ENCODE measurements at regions not wholly inside any gene's neighbourhood (a gene's known extent, or its start where the extent isn't known, plus 50 kb on each side); places are given as distances from the start of the nearest gene placed in this dataset.

- no peak for ATAC-seq
- DNase-seq: no peak
- intact Hi-C loops (cut with DNase I, micrococcal nuclease): no loop called here
Observed at GRCh38 chr5:61905613-61906012, 400.4 kb upstream of the KIF2A start.

- DNase-seq: no peak
- intact Hi-C loops (cut with DNase I, micrococcal nuclease): no loop called here
- ATAC-seq: no peak
Observed at GRCh38 chr5:61906820-61907219, 399.2 kb upstream of the KIF2A start.

GRCh38 chr5:61907995-61908394, 398.0 kb upstream of the KIF2A start:
- intact Hi-C loops (cut with DNase I, micrococcal nuclease): no loop called here
- DNase-seq (no peak), ATAC-seq (no peak)

GRCh38 chr5:61910771-61911170, 395.2 kb upstream of the KIF2A start:
- ATAC-seq: no peak
- DNase-seq: no peak
- intact Hi-C loops (cut with DNase I, micrococcal nuclease): no loop called here

- intact Hi-C loops (cut with DNase I, micrococcal nuclease): no loop called here
- DNase-seq: no peak
- ATAC-seq: no peak
Observed at GRCh38 chr5:61912559-61912958, 393.4 kb upstream of the KIF2A start.

GRCh38 chr5:61915646-61916045, 390.4 kb upstream of the KIF2A start:
- DNase-seq (no peak), ATAC-seq (no peak)
- intact Hi-C loops (cut with DNase I, micrococcal nuclease): no loop called here

GRCh38 chr5:61916621-61917620, 389.1 kb upstream of the KIF2A start:
- DNase-seq (no peak), ATAC-seq (no peak)
- intact Hi-C loops (cut with DNase I, micrococcal nuclease): no loop called here

GRCh38 chr5:61918611-61919010, 387.4 kb upstream of the KIF2A start:
- ATAC-seq (no peak), DNase-seq (no peak)

GRCh38 chr5:61919920-61920319, 386.1 kb upstream of the KIF2A start:
- ATAC-seq (no peak), DNase-seq (no peak)
- intact Hi-C loops (cut with DNase I, micrococcal nuclease): no loop called here

More at GRCh38 chr5:61918611-61919010, 387.4 kb upstream of the KIF2A start:
- intact Hi-C loops (cut with DNase I, micrococcal nuclease): no loop called here

GRCh38 chr5:61924251-61924650, 381.8 kb upstream of the KIF2A start:
- ATAC-seq (no peak), DNase-seq (no peak)
- intact Hi-C loops (cut with DNase I, micrococcal nuclease): no loop called here

GRCh38 chr5:61926911-61927310, 379.1 kb upstream of the KIF2A start:
- no peak for ATAC-seq
- no peak for DNase-seq
- intact Hi-C loops (cut with DNase I, micrococcal nuclease): no loop called here

- DNase-seq (no peak), ATAC-seq (no peak)
- intact Hi-C loops (cut with DNase I, micrococcal nuclease): loop anchor here in 1 of 2 donors (10.0 kb wide), 1 partner anchor 1256 kb away; no protein-coding TSS in a partner anchor
Observed at GRCh38 chr5:61931236-61931635, 374.8 kb upstream of the KIF2A start.

GRCh38 chr5:61933787-61934626, 372.0 kb upstream of the KIF2A start:
- ATAC-seq: peak; percentile 78
- intact Hi-C loops (cut with DNase I, micrococcal nuclease): loop anchor here in 1 of 2 donors (10.0 kb wide), 1 partner anchor 1259 kb away; no protein-coding TSS in a partner anchor
- DNase-seq: peak in 1 of 2 donors; percentile 57

GRCh38 chr5:61941637-61942036, 364.4 kb upstream of the KIF2A start:
- DNase-seq (no peak), ATAC-seq (no peak)
- intact Hi-C loops (cut with DNase I, micrococcal nuclease): no loop called here

GRCh38 chr5:61942462-61943049, 363.4 kb upstream of the KIF2A start:
- intact Hi-C loops (cut with DNase I, micrococcal nuclease): no loop called here
- DNase-seq (no peak), ATAC-seq (no peak)

- no peak for DNase-seq
- intact Hi-C loops (cut with DNase I, micrococcal nuclease): no loop called here
Observed at GRCh38 chr5:61943713-61944112, 362.3 kb upstream of the KIF2A start.

GRCh38 chr5:61948151-61948550, 357.9 kb upstream of the KIF2A start:
- DNase-seq (no peak), ATAC-seq (no peak)
- intact Hi-C loops (cut with DNase I, micrococcal nuclease): no loop called here

More at GRCh38 chr5:61943713-61944112, 362.3 kb upstream of the KIF2A start:
- no peak for ATAC-seq

GRCh38 chr5:61949054-61949678, 356.8 kb upstream of the KIF2A start:
- no peak for DNase-seq
- intact Hi-C loops (cut with DNase I, micrococcal nuclease): no loop called here
- no peak for ATAC-seq
